Neuronal stem cell (in vitro differentiated cells): ENCODE measurements at regions not wholly inside any gene's neighbourhood (a gene's known extent, or its start where the extent isn't known, plus 50 kb on each side); places are given as distances from the start of the nearest gene placed in this dataset.

Experiments
- DNase-seq: peaks from one replicate; pipeline ENCODE4 v3.0.0-alpha.2; 2013; ENCODE audit warnings: low spot score
- H2AFZ ChIP-seq: one replicate; pipeline ENCODE4 v1.6.1; 2013; ENCODE audit warnings: mild to moderate bottlenecking, low read length, inconsistent platforms
- H2AK5ac ChIP-seq: 2 replicates; pipeline ENCODE4 v1.6.1; 2013; ENCODE audit warnings: low read depth, mild to moderate bottlenecking, inconsistent platforms, low read length, moderate library complexity, mixed read lengths
- H2BK120ac ChIP-seq: 2 replicates; pipeline ENCODE4 v1.6.1; 2013; ENCODE audit warnings: low read depth, mild to moderate bottlenecking, inconsistent platforms, low read length, moderate library complexity, mixed read lengths
- H2BK12ac ChIP-seq: one replicate; pipeline ENCODE4 v1.6.1; 2013; ENCODE audit warnings: low read length, inconsistent platforms
- H2BK15ac ChIP-seq: 2 replicates; pipeline ENCODE4 v1.6.1; 2013; ENCODE audit warnings: mild to moderate bottlenecking, low read length, inconsistent platforms, mixed read lengths
- H2BK5ac ChIP-seq: one replicate; pipeline ENCODE4 v1.6.1; 2013; ENCODE audit warnings: inconsistent platforms, mild to moderate bottlenecking, low read length, moderate library complexity
- H3K14ac ChIP-seq: one replicate; pipeline ENCODE4 v1.6.1; 2013; ENCODE audit warnings: low read length, inconsistent platforms
- H3K18ac ChIP-seq: 2 replicates; pipeline ENCODE4 v1.6.1; 2013; ENCODE audit warnings: low read length, inconsistent platforms
- H3K23ac ChIP-seq: 2 replicates; pipeline ENCODE4 v1.6.1; 2013; ENCODE audit warnings: low read depth, mild to moderate bottlenecking, mixed read lengths, low read length, inconsistent platforms; ENCODE audit not compliant: poor library complexity
- H3K27ac ChIP-seq: replicated peaks from 3 replicates; pipeline ENCODE4 v1.5.1; 2013; ENCODE audit warnings: low read length, inconsistent platforms
- H3K27me3 ChIP-seq, 3 experiments: 2 replicates each; pipeline ENCODE4 v1.6.1; 2013; ENCODE audit warnings: low read length in 3 of 3, mild to moderate bottlenecking in 2 of 3, inconsistent platforms in 1 of 3, low read depth in 1 of 3, mixed read lengths in 1 of 3, moderate library complexity in 1 of 3; ENCODE audit not compliant: control insufficient read depth in 3 of 3, insufficient read depth in 3 of 3
- H3K36me3 ChIP-seq, 2 donors: replicated peaks in 1 of 2; 2 replicates each; pipeline ENCODE4 v1.6.1; 2013; ENCODE audit warnings: low read length in 2 of 2; ENCODE audit not compliant: control insufficient read depth in 2 of 2, insufficient read depth in 2 of 2
- H3K4ac ChIP-seq: 2 replicates; pipeline ENCODE4 v1.6.1; 2013; ENCODE audit warnings: inconsistent platforms, mild to moderate bottlenecking, low read length, moderate library complexity
- H3K4me1 ChIP-seq, 2 donors: 1 replicate in 1 of 2; 2 replicates in 1 of 2; pipeline ENCODE4 v1.6.1; 2013; ENCODE audit warnings: low read length in 2 of 2, low read depth in 1 of 2; ENCODE audit not compliant: control insufficient read depth in 2 of 2, insufficient read depth in 1 of 2
- H3K4me2 ChIP-seq: one replicate; pipeline ENCODE4 v1.6.1; 2013; ENCODE audit warnings: mild to moderate bottlenecking, low read length, inconsistent platforms; ENCODE audit not compliant: insufficient read depth, poor library complexity, severe bottlenecking
- H3K4me3 ChIP-seq, 2 donors: 2 replicates each; pipeline ENCODE4 v1.5.1; 2013; ENCODE audit warnings: low read length in 2 of 2, mild to moderate bottlenecking in 2 of 2, inconsistent platforms in 1 of 2, moderate library complexity in 1 of 2
- H3K79me1 ChIP-seq: one replicate; pipeline ENCODE4 v1.6.1; 2013; ENCODE audit warnings: low read depth, mild to moderate bottlenecking, inconsistent platforms, low read length, moderate library complexity
- H3K9ac ChIP-seq: one replicate; pipeline ENCODE4 v1.6.1; 2013; ENCODE audit warnings: mild to moderate bottlenecking, low read depth, low read length, inconsistent platforms; ENCODE audit not compliant: poor library complexity
- H3K9me3 ChIP-seq, 2 donors: replicated peaks in 1 of 2; 2 replicates each; pipeline versions ENCODE3 to v1.6.1; 2013; ENCODE audit warnings: low read length in 2 of 2, mild to moderate bottlenecking in 2 of 2, inconsistent platforms in 1 of 2, low read depth in 1 of 2, mixed read lengths in 1 of 2, moderate library complexity in 1 of 2; ENCODE audit not compliant: control insufficient read depth in 2 of 2, insufficient read depth in 1 of 2
- H4K8ac ChIP-seq: one replicate; pipeline ENCODE4 v1.6.1; 2013; ENCODE audit warnings: low read depth, mild to moderate bottlenecking, inconsistent platforms, low read length, moderate library complexity
- H4K91ac ChIP-seq: one replicate; pipeline ENCODE4 v1.6.1; 2013; ENCODE audit warnings: low read length, low read depth, mild to moderate bottlenecking, inconsistent platforms; ENCODE audit not compliant: poor library complexity
- WGBS, 2 donors: extraction: QIAGEN DNeasy Blood & Tissue Kit; methylation state at CpG; one replicate each; pipeline ENCODE4 v1.1.7; 2013; ENCODE audit warnings: missing lambda C conversion rate in 2 of 2, mixed read lengths in 1 of 2; ENCODE audit not compliant: insufficient read length in 2 of 2, insufficient replicate concordance in 1 of 2; ENCODE audit errors: extremely low coverage in 2 of 2; 5-methylcytosine and 5-hydroxymethylcytosine counted together

- H2BK15ac ChIP-seq, result no peak overlapping the region
- H3K4me3 ChIP-seq, result no peak overlapping the region
- H2AK5ac ChIP-seq, result no peak overlapping the region
Observed at GRCh38 chr21:24097181-24097580, 1510.1 kb downstream of the MRPL39 start.

GRCh38 chr21:24096651-24097050, 1510.6 kb downstream of the MRPL39 start:
- Histone ChIP-seq H3K27me3 (no peaks in the 10 kb centered on the region), H3K23ac (no peak overlapping the region), H3K36me3 (no peaks in the 10 kb centered on the region), H3K18ac (no peak overlapping the region), H4K8ac (no peak overlapping the region), H3K4ac (no peak overlapping the region), H3K14ac (no peak overlapping the region), H3K27ac (no peak overlapping the region), H3K4me3 (no peak overlapping the region), H4K91ac (no peak overlapping the region), H2BK120ac (no peak overlapping the region), H2BK12ac (no peak overlapping the region), H3K9ac (no peak overlapping the region), H3K79me1 (no peaks in the 10 kb centered on the region), H2AK5ac (no peak overlapping the region), H3K4me2 (no peak overlapping the region), H2BK5ac (no peak overlapping the region), H3K9me3 (no peaks in the 10 kb centered on the region), H3K4me1 (no peaks in the 10 kb centered on the region), H2BK15ac (no peak overlapping the region), H2AFZ (no peak overlapping the region)
- DNase-seq, result no peak
- WGBS, 2 donors, result no CpG with 5 or more reads among the region's 1 CpG

More at GRCh38 chr21:24097181-24097580, 1510.1 kb downstream of the MRPL39 start:
- Histone ChIP-seq H3K9me3 (no peaks in the 10 kb centered on the region), H2BK12ac (no peak overlapping the region), H3K4ac (no peak overlapping the region), H4K91ac (no peak overlapping the region), H2BK120ac (no peak overlapping the region), H3K27me3 (no peaks in the 10 kb centered on the region), H3K9ac (no peak overlapping the region), H3K36me3 (no peaks in the 10 kb centered on the region), H3K79me1 (no peaks in the 10 kb centered on the region), H3K4me2 (no peak overlapping the region), H2BK5ac (no peak overlapping the region), H2AFZ (no peak overlapping the region), H3K18ac (no peak overlapping the region), H3K27ac (no peak overlapping the region), H3K14ac (no peak overlapping the region), H4K8ac (no peak overlapping the region), H3K23ac (no peak overlapping the region), H3K4me1 (no peaks in the 10 kb centered on the region)
- DNase-seq, result no peak
- no CpG with 5 or more reads among the region's 1 CpG for WGBS, 2 donors

GRCh38 chr21:24093032-24093431, 1514.2 kb downstream of the MRPL39 start:
- H4K8ac ChIP-seq, result no peak overlapping the region
- no peak overlapping the region for H3K9ac ChIP-seq
- no peaks in the 10 kb centered on the region for H3K4me1 ChIP-seq
- H2BK15ac ChIP-seq, result no peak overlapping the region
- no peak overlapping the region for H3K14ac ChIP-seq
- H3K4me2 ChIP-seq, result no peak overlapping the region
- DNase-seq, result no peak
- no peak overlapping the region for H3K4ac ChIP-seq
- H3K27ac ChIP-seq, result no peak overlapping the region
- H3K4me3 ChIP-seq, result no peak overlapping the region
- no peaks in the 10 kb centered on the region for H3K9me3 ChIP-seq
- no peak overlapping the region for H3K23ac ChIP-seq
- no peaks in the 10 kb centered on the region for H3K36me3 ChIP-seq
- no peaks in the 10 kb centered on the region for H3K79me1 ChIP-seq
- H3K27me3 ChIP-seq, result no peaks in the 10 kb centered on the region
- no peak overlapping the region for H2AFZ ChIP-seq
- no peak overlapping the region for H2AK5ac ChIP-seq
- no peak overlapping the region for H2BK5ac ChIP-seq
- no peak overlapping the region for H2BK12ac ChIP-seq
- no peak overlapping the region for H4K91ac ChIP-seq
- no peak overlapping the region for H3K18ac ChIP-seq
- no peak overlapping the region for H2BK120ac ChIP-seq

DNA sequence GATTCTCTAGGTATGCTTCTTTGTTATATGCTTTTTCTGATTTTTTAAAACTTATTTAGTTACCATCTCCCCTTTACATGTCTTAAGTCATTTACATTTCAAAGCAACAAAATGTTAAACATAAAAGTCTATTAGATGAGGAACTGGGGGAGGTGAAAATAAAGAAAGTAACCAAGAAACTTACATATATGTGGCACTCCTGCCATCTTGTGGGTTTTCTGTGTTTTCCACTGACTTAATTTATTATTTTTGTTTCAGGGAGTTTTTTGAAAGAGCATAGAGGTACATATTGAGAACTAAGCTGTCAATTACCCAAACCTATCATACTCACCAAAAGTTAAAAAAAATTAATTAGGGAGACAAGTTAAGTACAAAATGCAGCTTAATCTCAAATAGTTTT, 1531.1 kb downstream of the MRPL39 start:
- H3K18ac ChIP-seq, result no peak overlapping the region
- no peak overlapping the region for H2BK120ac ChIP-seq
- no peak overlapping the region for H3K27ac ChIP-seq
- no peak overlapping the region for H2BK15ac ChIP-seq
- no peaks in the 10 kb centered on the region for H3K79me1 ChIP-seq
- DNase-seq, result no peak
- no peak overlapping the region for H3K23ac ChIP-seq
- no peak overlapping the region for H2AK5ac ChIP-seq
- no peak overlapping the region for H3K4me3 ChIP-seq
- no peak overlapping the region for H3K14ac ChIP-seq
- H2AFZ ChIP-seq, result no peak overlapping the region
- H3K4me2 ChIP-seq, result no peak overlapping the region
- H2BK12ac ChIP-seq, result no peak overlapping the region
- H3K27me3 ChIP-seq, result no peaks in the 10 kb centered on the region
- no peak overlapping the region for H3K9ac ChIP-seq
- no peak overlapping the region for H4K91ac ChIP-seq
- no peaks in the 10 kb centered on the region for H3K36me3 ChIP-seq
- H3K4ac ChIP-seq, result no peak overlapping the region
- H3K9me3 ChIP-seq, result no peaks in the 10 kb centered on the region
- no peak overlapping the region for H4K8ac ChIP-seq
- no peaks in the 10 kb centered on the region for H3K4me1 ChIP-seq
- H2BK5ac ChIP-seq, result no peak overlapping the region
